ENCODE measurements at regions not wholly inside any gene's neighbourhood (a gene's known extent, or its start where the extent isn't known, plus 50 kb on each side); places are given as distances from the start of the nearest gene placed in this dataset.

- TF ChIP-seq CTCF (IDR thresholded peaks at IDR 0.05): no peak
- H3K27ac ChIP-seq (ENCODE audit: low read depth in 1 of 2, low read length in 2 of 2): no peak overlapping the region
- no CpG with 5 or more reads among the region's 3 CpGs for WGBS (ENCODE audit: insufficient coverage)
- no peaks in the 10 kb centered on the region for H3K27me3 Mint-ChIP-seq (ENCODE audit: low read depth in 3 of 3)
- no peak overlapping the region for H3K4me3 ChIP-seq (replicated peaks in 1 of 3; ENCODE audit: low read depth in 2 of 3, low read length in 3 of 3)
- intact Hi-C loops (cut with micrococcal nuclease): no loop called here
- H3K4me2 ChIP-seq (replicated peaks; ENCODE audit: extremely low read depth, low read length, poor library complexity, severe bottlenecking): no peak overlapping the region
- no peaks in the 10 kb centered on the region for H3K4me1 ChIP-seq (ENCODE audit: control insufficient read depth in 1 of 2, insufficient read depth in 2 of 2, low read length in 2 of 2)
- H3K9me3 ChIP-seq (replicated peaks in 1 of 2; ENCODE audit: control insufficient read depth in 1 of 2, insufficient read depth in 1 of 2, low read length in 2 of 2): no peaks in the 10 kb centered on the region
- no peaks in the 10 kb centered on the region for H4K20me1 ChIP-seq (ENCODE audit: insufficient read depth, low read length)
- no peak overlapping the region for H3K4me3 Mint-ChIP-seq
- DNase-seq: no peak
- no peaks in the 10 kb centered on the region for H3K36me3 Mint-ChIP-seq
- H3K27me3 ChIP-seq (ENCODE audit: control insufficient read depth in 2 of 2, insufficient read depth in 2 of 2, low read length in 2 of 2): no peaks in the 10 kb centered on the region
- H3K9ac ChIP-seq (ENCODE audit: insufficient read depth, low read length, poor library complexity, severe bottlenecking): no peak overlapping the region
- peaks cover 0 to 10% (median 0%) of the 10 kb centered on the region in 7 donors for H3K9me3 Mint-ChIP-seq
- no peak overlapping the region for H2AFZ ChIP-seq (ENCODE audit: insufficient read depth, low read depth, low read length, poor library complexity, severe bottlenecking)
- H3K79me2 ChIP-seq (ENCODE audit: insufficient read depth, low read length): no peaks in the 10 kb centered on the region
- no peaks in the 10 kb centered on the region for H3K4me1 Mint-ChIP-seq
- H3K27ac Mint-ChIP-seq: no peak overlapping the region
- H3K36me3 ChIP-seq (replicated peaks in 1 of 2; ENCODE audit: control insufficient read depth in 1 of 2, insufficient read depth in 2 of 2, low read length in 2 of 2): no peaks in the 10 kb centered on the region
These were observed 666.0 kb upstream of the CA10 start for GRCh38 chr17:52824542-52824941.

GRCh38 chr17:52823155-52823554 lies 664.6 kb upstream of the CA10 start:
- no peaks in the 10 kb centered on the region for H4K20me1 ChIP-seq (ENCODE audit: insufficient read depth, low read length)
- no peaks in the 10 kb centered on the region for H3K9me3 ChIP-seq (replicated peaks in 1 of 2; ENCODE audit: control insufficient read depth in 1 of 2, insufficient read depth in 1 of 2, low read length in 2 of 2)
- DNase-seq: no peak
- intact Hi-C loops (cut with micrococcal nuclease): no loop called here
- H3K79me2 ChIP-seq (ENCODE audit: insufficient read depth, low read length): no peaks in the 10 kb centered on the region
- H3K27ac ChIP-seq (ENCODE audit: low read depth in 1 of 2, low read length in 2 of 2): no peak overlapping the region
- no peak overlapping the region for H3K27ac Mint-ChIP-seq
- peaks cover 0 to 8% (median 2%) of the 10 kb centered on the region in 7 donors for H3K9me3 Mint-ChIP-seq
- TF ChIP-seq CTCF (IDR thresholded peaks at IDR 0.05): no peak
- no peaks in the 10 kb centered on the region for H3K4me1 ChIP-seq (ENCODE audit: control insufficient read depth in 1 of 2, insufficient read depth in 2 of 2, low read length in 2 of 2)
- no peak overlapping the region for H3K4me2 ChIP-seq (replicated peaks; ENCODE audit: extremely low read depth, low read length, poor library complexity, severe bottlenecking)
- H3K4me3 Mint-ChIP-seq: no peak overlapping the region
- H3K4me3 ChIP-seq (replicated peaks in 1 of 3; ENCODE audit: low read depth in 2 of 3, low read length in 3 of 3): no peak overlapping the region
- H3K36me3 ChIP-seq (replicated peaks in 1 of 2; ENCODE audit: control insufficient read depth in 1 of 2, insufficient read depth in 2 of 2, low read length in 2 of 2): no peaks in the 10 kb centered on the region
- H3K4me1 Mint-ChIP-seq: no peaks in the 10 kb centered on the region
- H3K36me3 Mint-ChIP-seq: no peaks in the 10 kb centered on the region
- H3K27me3 ChIP-seq (ENCODE audit: control insufficient read depth in 2 of 2, insufficient read depth in 2 of 2, low read length in 2 of 2): no peaks in the 10 kb centered on the region
- H3K27me3 Mint-ChIP-seq (ENCODE audit: low read depth in 3 of 3): no peaks in the 10 kb centered on the region
- no peak overlapping the region for H3K9ac ChIP-seq (ENCODE audit: insufficient read depth, low read length, poor library complexity, severe bottlenecking)
- no peak overlapping the region for H2AFZ ChIP-seq (ENCODE audit: insufficient read depth, low read depth, low read length, poor library complexity, severe bottlenecking)
